Right renal pelvis (tissue), 4 donors: ENCODE measurements at regions not wholly inside any gene's neighbourhood (a gene's known extent, or its start where the extent isn't known, plus 50 kb on each side); places are given as distances from the start of the nearest gene placed in this dataset.
"Not testable (repeated sequence)": the region's sequence is repeated elsewhere in the genome, so short reads cannot be mapped to it uniquely, and the experiment has no call there.

Source experiments
- DNase-seq, 4 donors: peaks; one replicate each; pipeline ENCODE4 v3.0.0-alpha.2; 2013; ENCODE audit warnings: low read depth in 4 of 4, low spot score in 3 of 4, missing footprints in 1 of 4

GRCh38 chr7:124257638-124258308 lies 224.9 kb upstream of the TMEM229A start:
- DNase-seq: no peak

GRCh38 chr7:124255041-124255655 lies 222.3 kb upstream of the TMEM229A start:
- DNase-seq: no peak

GRCh38 chr7:124254396-124254795 lies 221.5 kb upstream of the TMEM229A start:
- no peak for DNase-seq

- no peak for DNase-seq
Observed at GRCh38 chr7:124251636-124252035, 218.8 kb upstream of the TMEM229A start.

- DNase-seq: no peak
Observed at GRCh38 chr7:124250297-124251034, 217.6 kb upstream of the TMEM229A start.

- no peak for DNase-seq
Observed at GRCh38 chr7:124247691-124248090, 214.8 kb upstream of the TMEM229A start.

GRCh38 chr7:124246262-124246863 lies 213.5 kb upstream of the TMEM229A start:
- DNase-seq: no peak

GRCh38 chr7:124244469-124244868 lies 211.6 kb upstream of the TMEM229A start:
- not testable (repeated sequence) for DNase-seq

- no peak for DNase-seq
Observed at GRCh38 chr7:124219681-124220080, 186.8 kb upstream of the TMEM229A start.

- no peak for DNase-seq
Observed at GRCh38 chr7:124208642-124209041, 175.8 kb upstream of the TMEM229A start.

- no peak for DNase-seq
Observed at GRCh38 chr7:124208173-124208572, 175.3 kb upstream of the TMEM229A start.

GRCh38 chr7:124205526-124205925 lies 172.7 kb upstream of the TMEM229A start:
- no peak for DNase-seq

- no peak for DNase-seq
Observed at GRCh38 chr7:124202546-124202945, 169.7 kb upstream of the TMEM229A start.

GRCh38 chr7:124201768-124202349 lies 169.0 kb upstream of the TMEM229A start:
- peak in 1 of 4 donors; percentile 7 for DNase-seq

- no peak for DNase-seq
Observed at GRCh38 chr7:124196519-124196918, 163.7 kb upstream of the TMEM229A start.

- no peak for DNase-seq
Observed at GRCh38 chr7:124192885-124193284, 160.0 kb upstream of the TMEM229A start.

GRCh38 chr7:124191713-124192112 lies 158.8 kb upstream of the TMEM229A start:
- no peak for DNase-seq

GRCh38 chr7:124191030-124191429 lies 158.2 kb upstream of the TMEM229A start:
- no peak for DNase-seq

- DNase-seq: no peak
Observed at GRCh38 chr7:124188576-124188975, 155.7 kb upstream of the TMEM229A start.

- DNase-seq: no peak
Observed at GRCh38 chr7:124187962-124188361, 155.1 kb upstream of the TMEM229A start.

GRCh38 chr7:124183649-124184048 lies 150.8 kb upstream of the TMEM229A start:
- no peak for DNase-seq
